MM.1S (cell line): ENCODE measurements at regions not wholly inside any gene's neighbourhood (a gene's known extent, or its start where the extent isn't known, plus 50 kb on each side); places are given as distances from the start of the nearest gene placed in this dataset.

Source experiments
- DNase-seq: peaks from one replicate; pipeline ENCODE4 v3.0.0-alpha.2; 2015
- H2AFZ ChIP-seq: fragments of 300-600 bp; sonication (generic); 2 replicates; pipeline ENCODE4 v1.6.0; 2016; ENCODE audit warnings: antibody characterized with exemption, low read length
- H3F3A ChIP-seq: fragments of 300-600 bp; sonication (generic); 2 replicates; pipeline ENCODE4 v1.6.1; 2016; ENCODE audit warnings: mild to moderate bottlenecking, antibody characterized with exemption, low read length, moderate library complexity, mixed read lengths; ENCODE audit not compliant: insufficient read depth
- H3K27ac ChIP-seq: fragments of 300-600 bp; sonication (generic); 2 replicates; pipeline ENCODE4 v1.5.1; 2016; ENCODE audit warnings: mild to moderate bottlenecking, low read length
- H3K27me3 ChIP-seq: fragments of 300-600 bp; sonication (generic); replicated peaks from 2 replicates; pipeline ENCODE4 v1.6.0; 2016; ENCODE audit warnings: low read length; ENCODE audit not compliant: insufficient read depth
- H3K36me3 ChIP-seq: fragments of 300-600 bp; sonication (generic); replicated peaks from 2 replicates; pipeline ENCODE4 v1.6.1; 2016; ENCODE audit warnings: mild to moderate bottlenecking, low read length, mixed read lengths; ENCODE audit not compliant: insufficient read depth
- H3K4me1 ChIP-seq: fragments of 300-600 bp; sonication (generic); 2 replicates; pipeline ENCODE4 v1.6.1; 2016; ENCODE audit warnings: low read length, mixed read lengths
- H3K4me2 ChIP-seq: fragments of 300-600 bp; sonication (generic); 2 replicates; pipeline ENCODE4 v1.6.0; 2016; ENCODE audit warnings: low read depth, low read length
- H3K4me3 ChIP-seq: fragments of 300-600 bp; sonication (generic); 2 replicates; pipeline ENCODE4 v1.5.1; 2016; ENCODE audit warnings: low read length, mixed read lengths
- H3K79me2 ChIP-seq: fragments of 300-600 bp; sonication (generic); 2 replicates; pipeline ENCODE4 v1.6.1; 2016; ENCODE audit warnings: mixed run types, low read length, mixed read lengths
- H3K9ac ChIP-seq: fragments of 300-600 bp; sonication (generic); 2 replicates; pipeline ENCODE4 v1.6.1; 2016; ENCODE audit warnings: low read length, mixed read lengths
- H3K9me2 ChIP-seq: fragments of 300-600 bp; sonication (generic); replicated peaks from 2 replicates; pipeline ENCODE4 v1.6.1; 2016; ENCODE audit warnings: mild to moderate bottlenecking, low read length, mixed read lengths; ENCODE audit not compliant: insufficient read depth
- H3K9me3 ChIP-seq: fragments of 300-600 bp; sonication (generic); replicated peaks from 2 replicates; pipeline ENCODE4 v1.6.1; 2016; ENCODE audit warnings: mild to moderate bottlenecking, low read length, mixed read lengths; ENCODE audit not compliant: insufficient read depth
- H4K20me1 ChIP-seq: fragments of 300-600 bp; sonication (generic); 2 replicates; pipeline ENCODE4 v1.6.1; 2016; ENCODE audit warnings: mild to moderate bottlenecking, low read length, moderate library complexity, mixed read lengths; ENCODE audit not compliant: insufficient read depth
- CTCF ChIP-seq: fragments of 300-600 bp; sonication (generic); IDR thresholded peaks from 2 replicates; pipeline ENCODE4 v1.5.1; 2016; ENCODE audit warnings: antibody characterized with exemption, low read length, mixed read lengths
- EZH2 ChIP-seq: fragments of 300-600 bp; sonication (generic); optimal IDR thresholded peaks from 2 replicates; pipeline ENCODE3; 2017; ENCODE audit warnings: low read depth, mild to moderate bottlenecking, antibody characterized with exemption, low read length, mixed read lengths
- EZH2phosphoT487 ChIP-seq: fragments of 300-600 bp; sonication (generic); IDR thresholded peaks from 2 replicates; pipeline ENCODE4 v1.6.1; 2018; ENCODE audit warnings: antibody characterized with exemption, low read length

- H3K9ac ChIP-seq = no peak overlapping the region
- H3K27me3 ChIP-seq = no peaks in the 10 kb centered on the region
- DNase-seq = no peak
- no peak overlapping the region for H3K27ac ChIP-seq
- no peak overlapping the region for H3K4me3 ChIP-seq
- no peak overlapping the region for H3K4me2 ChIP-seq
- H3K4me1 ChIP-seq = no peaks in the 10 kb centered on the region
- H2AFZ ChIP-seq = no peak overlapping the region
- H4K20me1 ChIP-seq = no peaks in the 10 kb centered on the region
- no peaks in the 10 kb centered on the region for H3F3A ChIP-seq
- TF ChIP-seq EZH2phosphoT487 (no peak), EZH2 (no peak), CTCF (no peak)
- no peaks in the 10 kb centered on the region for H3K36me3 ChIP-seq
- no peaks in the 10 kb centered on the region for H3K9me3 ChIP-seq
- H3K9me2 ChIP-seq = no peaks in the 10 kb centered on the region
- no peaks in the 10 kb centered on the region for H3K79me2 ChIP-seq
Measured at GRCh38 chr4:36687681-36688080, 406.3 kb downstream of the DTHD1 start.

- Histone ChIP-seq H3K4me1 (no peaks in the 10 kb centered on the region), H3K9ac (no peak overlapping the region), H3K4me2 (no peak overlapping the region), H3K4me3 (no peak overlapping the region), H3K79me2 (no peaks in the 10 kb centered on the region), H3K27me3 (no peaks in the 10 kb centered on the region), H3K9me3 (no peaks in the 10 kb centered on the region), H4K20me1 (no peaks in the 10 kb centered on the region), H3K27ac (no peak overlapping the region), H3K36me3 (no peaks in the 10 kb centered on the region), H3K9me2 (no peaks in the 10 kb centered on the region), H3F3A (no peaks in the 10 kb centered on the region), H2AFZ (no peak overlapping the region)
- DNase-seq = no peak
- TF ChIP-seq CTCF (no peak), EZH2phosphoT487 (no peak), EZH2 (no peak)
Measured at GRCh38 chr4:36692586-36692985, 411.2 kb downstream of the DTHD1 start.

- no peaks in the 10 kb centered on the region for H3F3A ChIP-seq
- H3K4me1 ChIP-seq = no peaks in the 10 kb centered on the region
- no peak for DNase-seq
- H3K27me3 ChIP-seq = no peaks in the 10 kb centered on the region
- no peaks in the 10 kb centered on the region for H3K9me3 ChIP-seq
- H3K9ac ChIP-seq = no peak overlapping the region
- no peak overlapping the region for H3K27ac ChIP-seq
- no peaks in the 10 kb centered on the region for H3K79me2 ChIP-seq
- H3K9me2 ChIP-seq = no peaks in the 10 kb centered on the region
- no peaks in the 10 kb centered on the region for H3K36me3 ChIP-seq
- H3K4me2 ChIP-seq = no peak overlapping the region
- no peak overlapping the region for H2AFZ ChIP-seq
- no peak overlapping the region for H3K4me3 ChIP-seq
- no peaks in the 10 kb centered on the region for H4K20me1 ChIP-seq
- TF ChIP-seq EZH2phosphoT487 (no peak), EZH2 (no peak), CTCF (no peak)
Measured at GRCh38 chr4:36702245-36702644, 420.8 kb downstream of the DTHD1 start.

GRCh38 chr4:36704289-36704688 is 422.9 kb downstream of the DTHD1 start:
- no peaks in the 10 kb centered on the region for H3K4me1 ChIP-seq
- no peaks in the 10 kb centered on the region for H3K9me2 ChIP-seq
- no peaks in the 10 kb centered on the region for H3K36me3 ChIP-seq
- H3K4me3 ChIP-seq = no peak overlapping the region
- no peak overlapping the region for H3K4me2 ChIP-seq
- no peaks in the 10 kb centered on the region for H3K9me3 ChIP-seq
- no peaks in the 10 kb centered on the region for H3K27me3 ChIP-seq
- H3K79me2 ChIP-seq = no peaks in the 10 kb centered on the region
- peak; percentile 37 for DNase-seq
- H3K27ac ChIP-seq = no peak overlapping the region
- no peak overlapping the region for H2AFZ ChIP-seq
- no peak overlapping the region for H3K9ac ChIP-seq
- TF ChIP-seq CTCF = no peak
- TF ChIP-seq EZH2phosphoT487 = no peak
- TF ChIP-seq EZH2 = no peak
- H3F3A ChIP-seq = no peaks in the 10 kb centered on the region
- no peaks in the 10 kb centered on the region for H4K20me1 ChIP-seq
